ENCODE measurements at regions not wholly inside any gene's neighbourhood (a gene's known extent, or its start where the extent isn't known, plus 50 kb on each side); places are given as distances from the start of the nearest gene placed in this dataset.

GRCh38 chr18:73842795-73843394 lies 304.7 kb downstream of the FBXO15 start:
- TF ChIP-seq CTCF (conservative IDR thresholded peaks at IDR 0.05; ENCODE audit: low read depth in 2 of 2) = peak; percentile 82 to 94
- no peak for TF ChIP-seq REST (IDR thresholded peaks at IDR 0.05; ENCODE audit: unreplicated experiment)

Data from GM23338 (cell line).